H9 (cell line): ENCODE measurements at regions not wholly inside any gene's neighbourhood (a gene's known extent, or its start where the extent isn't known, plus 50 kb on each side); places are given as distances from the start of the nearest gene placed in this dataset.

Experiments
- DNase-seq: peaks from one replicate; pipeline ENCODE4 v3.0.0-alpha.2; 2017
- H2AFZ ChIP-seq: one replicate; pipeline ENCODE4 v1.6.1; 2013; ENCODE audit warnings: mild to moderate bottlenecking, low read length, control low read depth, moderate library complexity
- H2AK5ac ChIP-seq: 2 replicates; pipeline ENCODE4 v1.6.1; 2013; ENCODE audit warnings: low read length, control low read depth, mixed read lengths; ENCODE audit not compliant: insufficient read length
- H2BK120ac ChIP-seq: one replicate; pipeline ENCODE4 v1.6.1; 2013; ENCODE audit warnings: low read depth, mild to moderate bottlenecking, low read length, control low read depth, inconsistent platforms; ENCODE audit not compliant: poor library complexity, severe bottlenecking
- H2BK12ac ChIP-seq: 2 replicates; pipeline ENCODE4 v1.6.1; 2013; ENCODE audit warnings: low read length, control low read depth, mixed read lengths, low read depth; ENCODE audit not compliant: insufficient read length
- H2BK15ac ChIP-seq: 2 replicates; pipeline ENCODE4 v1.6.1; 2013; ENCODE audit warnings: low read depth, low read length, control low read depth
- H2BK20ac ChIP-seq: one replicate; pipeline ENCODE4 v1.6.1; 2013; ENCODE audit warnings: low read depth, mild to moderate bottlenecking, low read length, control low read depth, inconsistent platforms; ENCODE audit not compliant: poor library complexity, severe bottlenecking
- H2BK5ac ChIP-seq: 2 replicates; pipeline ENCODE4 v1.6.1; 2013; ENCODE audit warnings: low read length, control low read depth, mixed read lengths; ENCODE audit not compliant: insufficient read length
- H3K14ac ChIP-seq: 2 replicates; pipeline ENCODE4 v1.6.1; 2013; ENCODE audit warnings: low read length, control low read depth; ENCODE audit not compliant: insufficient read depth
- H3K18ac ChIP-seq: 2 replicates; pipeline ENCODE4 v1.6.1; 2013; ENCODE audit warnings: low read depth, mild to moderate bottlenecking, mixed read lengths, low read length, control low read depth; ENCODE audit not compliant: insufficient read length
- H3K23ac ChIP-seq: 2 replicates; pipeline ENCODE4 v1.6.1; 2013; ENCODE audit warnings: low read length, control low read depth, mixed read lengths, low read depth; ENCODE audit not compliant: insufficient read length
- H3K23me2 ChIP-seq: 2 replicates; pipeline ENCODE4 v1.6.1; 2013; ENCODE audit warnings: low read depth, mild to moderate bottlenecking, mixed read lengths, low read length, control low read depth; ENCODE audit not compliant: insufficient read length, poor library complexity, severe bottlenecking
- H3K27ac ChIP-seq: 2 replicates; pipeline ENCODE4 v1.5.1; 2013; ENCODE audit warnings: low read length, control low read depth, mixed read lengths, low read depth; ENCODE audit not compliant: insufficient read length
- H3K27me3 ChIP-seq: 2 replicates; pipeline ENCODE4 v1.6.1; 2013; ENCODE audit warnings: low read length, control low read depth, inconsistent platforms; ENCODE audit not compliant: insufficient read depth
- H3K4ac ChIP-seq: 2 replicates; pipeline ENCODE4 v1.6.1; 2013; ENCODE audit warnings: low read depth, mild to moderate bottlenecking, control low read depth, inconsistent platforms, low read length, moderate library complexity
- H3K4me1 ChIP-seq: 2 replicates; pipeline ENCODE4 v1.6.1; 2013; ENCODE audit warnings: low read length, control low read depth, inconsistent platforms; ENCODE audit not compliant: insufficient read depth
- H3K4me2 ChIP-seq: 2 replicates; pipeline ENCODE4 v1.6.1; 2013; ENCODE audit warnings: low read length, control low read depth, mixed read lengths; ENCODE audit not compliant: insufficient read length, insufficient read depth
- H3K56ac ChIP-seq: 2 replicates; pipeline ENCODE4 v1.6.1; 2013; ENCODE audit warnings: low read depth, mild to moderate bottlenecking, mixed read lengths, low read length, control low read depth; ENCODE audit not compliant: insufficient read length
- H3K79me1 ChIP-seq: 2 replicates; pipeline ENCODE4 v1.6.1; 2013; ENCODE audit warnings: low read depth, mild to moderate bottlenecking, moderate library complexity, low read length, control low read depth, inconsistent platforms; ENCODE audit not compliant: insufficient read depth, poor library complexity, severe bottlenecking
- H3K79me2 ChIP-seq: 2 replicates; pipeline ENCODE4 v1.6.1; 2013; ENCODE audit warnings: low read length, control low read depth, inconsistent platforms; ENCODE audit not compliant: insufficient read depth
- H3K9ac ChIP-seq: 2 replicates; pipeline ENCODE4 v1.6.1; 2013; ENCODE audit warnings: low read length, control low read depth, mixed read lengths; ENCODE audit not compliant: insufficient read length; ENCODE audit errors: extremely low read depth
- H3K9me3 ChIP-seq: one replicate; pipeline ENCODE4 v1.6.1; 2013; ENCODE audit warnings: low read depth, low read length, inconsistent platforms; ENCODE audit not compliant: control insufficient read depth
- H3T11ph ChIP-seq: one replicate; pipeline ENCODE4 v1.6.1; 2013; ENCODE audit warnings: mild to moderate bottlenecking, low read length, control low read depth, inconsistent platforms
- H4K20me1 ChIP-seq: one replicate; pipeline ENCODE4 v1.6.1; 2013; ENCODE audit not compliant: control insufficient read depth, insufficient read length, insufficient read depth
- H4K5ac ChIP-seq: 2 replicates; pipeline ENCODE4 v1.6.1; 2013; ENCODE audit warnings: low read depth, mild to moderate bottlenecking, mixed read lengths, low read length, control low read depth; ENCODE audit not compliant: insufficient read length
- H4K8ac ChIP-seq: replicated peaks from 2 replicates; pipeline ENCODE4 v1.6.1; 2013; ENCODE audit warnings: low read length, control low read depth, mixed read lengths, low read depth; ENCODE audit not compliant: insufficient read length
- H4K91ac ChIP-seq: 2 replicates; pipeline ENCODE4 v1.6.1; 2013; ENCODE audit warnings: low read depth, mild to moderate bottlenecking, moderate library complexity, mixed read lengths, low read length, control low read depth; ENCODE audit not compliant: insufficient read length
- H3K27ac Mint-ChIP-seq, 3 experiments: 2 replicates in 2 of 3; 3 replicates in 1 of 3; pipeline ENCODE4 v1.8.0; 2020 to 2021; ENCODE audit warnings: mixed read lengths in 3 of 3, mild to moderate bottlenecking in 1 of 3, moderate library complexity in 1 of 3
- H3K27me3 Mint-ChIP-seq: 2 replicates; pipeline ENCODE4 v1.8.0; 2021; ENCODE audit warnings: low read depth, mild to moderate bottlenecking, moderate library complexity, mixed read lengths
- H3K36me3 Mint-ChIP-seq, 3 experiments: 2 replicates in 2 of 3; 3 replicates in 1 of 3; pipeline ENCODE4 v1.8.0; 2020 to 2021; ENCODE audit warnings: low read depth in 3 of 3, mixed read lengths in 3 of 3; ENCODE audit not compliant: insufficient read depth in 1 of 3
- H3K4me1 Mint-ChIP-seq, 2 experiments: 2 replicates each; pipeline ENCODE4 v1.8.0; 2020; ENCODE audit warnings: mixed read lengths in 2 of 2
- H3K4me3 Mint-ChIP-seq, 2 experiments: 2 replicates in 1 of 2; 3 replicates in 1 of 2; pipeline ENCODE4 v1.8.0; 2020 to 2021; ENCODE audit warnings: mild to moderate bottlenecking in 2 of 2, mixed read lengths in 2 of 2, moderate library complexity in 1 of 2
- H3K9me3 Mint-ChIP-seq, 2 experiments: 2 replicates in 1 of 2; 3 replicates in 1 of 2; pipeline ENCODE4 v1.8.0; 2020; ENCODE audit warnings: mild to moderate bottlenecking in 2 of 2, mixed read lengths in 2 of 2, moderate library complexity in 1 of 2
- CTCF ChIP-seq: fragments of 200-600 bp; sonication (generic); conservative IDR thresholded peaks from 3 replicates; pipeline ENCODE4 v1.8.0; 2021; ENCODE audit warnings: antibody characterized with exemption, mild to moderate bottlenecking

- Histone ChIP-seq H3K56ac (no peak overlapping the region), H3K9ac (no peak overlapping the region), H3K9me3 (no peaks in the 10 kb centered on the region), H4K8ac (no peak overlapping the region), H3K4me2 (no peak overlapping the region), H2AFZ (no peak overlapping the region), H2BK20ac (no peak overlapping the region), H3T11ph (no peak overlapping the region), H2BK5ac (no peak overlapping the region), H3K18ac (no peak overlapping the region), H3K79me1 (no peaks in the 10 kb centered on the region), H3K14ac (no peak overlapping the region), H3K27ac (no peak overlapping the region), H2BK15ac (no peak overlapping the region), H3K23ac (no peak overlapping the region), H3K27me3 (no peaks in the 10 kb centered on the region), H3K4ac (no peak overlapping the region), H3K79me2 (no peaks in the 10 kb centered on the region), H3K23me2 (no peaks in the 10 kb centered on the region), H2BK120ac (no peak overlapping the region), H4K20me1 (no peaks in the 10 kb centered on the region), H2AK5ac (no peak overlapping the region), H4K5ac (no peak overlapping the region), H4K91ac (no peak overlapping the region), H3K4me1 (peaks cover 7% of the 10 kb centered on the region; the same call in 1 of the 2 replicates), H2BK12ac (no peak overlapping the region)
- DNase-seq: no peak
- Mint-ChIP-seq H3K4me1 (peaks cover 2 to 7% of the 10 kb centered on the region in 2 experiments; a peak in 3 of 4 replicates), H3K27me3 (peaks cover 5% of the 10 kb centered on the region), H3K4me3 (no peak overlapping the region), H3K27ac (no peak overlapping the region), H3K36me3 (no peaks in the 10 kb centered on the region), H3K9me3 (no peaks in the 10 kb centered on the region)
- no peak for TF ChIP-seq CTCF
Measured at GRCh38 chr3:132237652-132238032, 79.6 kb upstream of the ACP3 start.
